M059J (cell line): ENCODE measurements at regions not wholly inside any gene's neighbourhood (a gene's known extent, or its start where the extent isn't known, plus 50 kb on each side); places are given as distances from the start of the nearest gene placed in this dataset.
"Not testable (repeated sequence)": the region's sequence is repeated elsewhere in the genome, so short reads cannot be mapped to it uniquely, and the experiment has no call there.

ENCODE experiments used
- DNase-seq: peaks from one replicate; pipeline ENCODE4 v3.0.0-alpha.2; 2012; ENCODE audit warnings: low read depth

DNA sequence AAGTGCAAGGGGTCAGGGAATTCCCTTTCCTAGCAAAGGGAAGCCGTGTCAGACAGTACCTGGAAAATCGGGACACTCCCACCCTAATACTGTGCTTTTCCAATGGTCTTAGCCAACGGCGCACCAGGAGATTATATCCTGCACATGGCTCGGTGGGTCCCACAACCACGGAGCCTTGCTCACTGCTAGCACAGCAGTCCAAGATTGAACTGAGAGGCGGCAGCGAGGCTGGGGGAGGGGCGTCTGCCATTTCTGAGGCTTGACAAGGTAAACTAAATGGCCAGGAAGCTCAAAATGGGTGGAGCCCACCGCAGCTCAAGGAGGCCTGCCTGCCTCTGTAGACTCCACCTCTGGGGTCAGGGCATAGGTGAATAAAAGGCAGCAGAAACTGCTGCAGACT lies 76.5 kb upstream of the LINC00632 start:
- not testable (repeated sequence) for DNase-seq

DNA sequence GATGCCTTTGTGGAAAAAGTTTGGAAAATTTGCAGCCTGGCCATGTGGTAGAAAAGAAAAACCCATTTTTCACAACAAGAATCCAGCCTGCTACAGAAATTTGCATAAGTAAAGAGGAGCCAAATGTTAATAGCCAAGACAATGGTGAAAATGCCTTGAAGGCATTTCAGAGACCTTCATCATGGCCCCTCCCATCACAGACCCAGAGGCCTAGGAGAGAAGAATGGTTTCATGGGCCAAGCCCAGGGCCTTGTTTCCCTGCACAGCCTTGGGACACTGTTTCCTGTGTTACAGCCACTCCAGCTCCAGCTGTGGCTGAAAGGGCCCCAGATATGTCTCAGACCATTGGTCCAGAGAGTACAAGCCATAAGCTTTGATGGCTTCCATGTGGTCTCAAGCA lies 101.4 kb upstream of the LINC00632 start:
- no peak for DNase-seq

DNA sequence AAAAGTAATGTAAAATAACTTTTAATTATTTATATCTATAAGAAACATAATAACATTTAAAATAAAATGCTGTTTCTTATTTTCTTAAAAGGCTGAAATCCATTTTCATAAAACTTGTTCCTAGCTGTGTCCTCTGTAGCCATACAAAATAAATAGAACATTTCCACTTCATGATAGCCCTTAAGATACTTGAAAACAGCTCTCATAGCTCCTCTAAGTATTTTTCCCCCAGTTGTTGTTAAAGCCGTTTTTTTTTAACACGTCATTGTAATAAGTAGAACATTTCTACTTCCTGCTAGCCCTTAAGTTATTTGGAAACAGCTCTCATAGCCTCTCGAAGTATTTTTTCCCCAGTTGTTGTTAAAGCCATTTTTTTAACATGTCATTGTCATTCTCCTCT lies 97.3 kb upstream of the SOX3 start:
- no peak for DNase-seq

DNA sequence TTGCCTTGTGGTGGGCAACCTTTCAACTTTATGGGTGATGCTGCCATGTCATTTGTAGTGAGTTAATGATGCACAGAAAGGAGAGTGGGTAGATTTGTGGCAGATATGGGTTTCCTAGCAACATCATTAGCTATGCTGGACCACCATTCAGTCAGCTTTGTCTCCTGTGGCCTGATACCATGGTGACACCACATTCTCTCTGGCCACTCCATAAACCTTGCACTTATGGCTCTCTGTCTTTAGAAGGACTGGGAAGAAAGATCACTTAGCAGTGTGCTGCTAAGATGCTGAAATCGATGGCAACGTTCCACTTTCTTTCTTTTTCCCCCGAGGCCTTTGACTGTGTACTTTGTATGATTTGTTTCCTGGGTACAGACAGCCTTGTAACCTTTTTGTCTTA lies 95.0 kb upstream of the SOX3 start:
- DNase-seq, result no peak

DNA sequence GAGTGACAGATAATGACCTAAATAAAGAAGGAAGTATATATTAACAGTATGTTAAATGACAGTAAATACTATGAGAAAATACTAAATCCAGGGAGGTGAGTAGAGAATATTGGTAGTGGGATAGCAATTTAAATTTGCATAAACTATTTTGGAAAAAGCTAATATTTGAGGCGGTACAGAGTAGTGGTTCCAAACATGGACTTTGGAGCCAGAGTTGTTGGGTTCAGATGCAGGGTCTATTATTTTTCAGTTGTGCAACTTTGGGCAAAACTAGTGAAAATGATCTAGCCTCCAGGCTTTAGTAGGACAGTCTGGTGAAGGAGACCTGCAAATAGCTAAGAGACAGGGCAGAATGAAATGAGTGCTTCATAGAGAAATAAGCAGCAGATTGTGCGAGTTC lies 84.8 kb upstream of the SOX3 start:
- DNase-seq, result no peak

DNA sequence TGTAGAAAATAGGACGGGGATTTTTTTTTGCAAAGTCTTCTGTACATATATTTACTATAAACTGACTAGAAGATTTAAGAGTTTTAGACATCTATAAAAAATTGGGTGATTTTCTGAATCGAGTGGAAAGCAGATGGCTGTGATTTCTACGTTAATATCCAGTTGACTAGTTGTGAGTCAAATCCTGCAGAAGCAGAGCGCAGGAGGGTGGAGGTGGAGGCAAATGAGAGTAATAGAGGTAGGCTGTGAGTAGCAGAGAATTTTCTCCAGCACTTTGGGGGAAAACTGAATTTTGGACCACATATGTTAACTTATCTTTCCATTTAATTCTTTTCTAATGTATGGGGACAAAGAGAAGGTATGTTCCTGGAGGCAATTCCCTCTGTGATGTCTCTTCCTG lies 82.1 kb upstream of the SOX3 start:
- no peak for DNase-seq

- DNase-seq, result no peak
Observed at GRCh38 chrX:140580478-140580877, 75.6 kb upstream of the SOX3 start.

GRCh38 chrX:140572724-140573123 lies 67.9 kb upstream of the SOX3 start:
- DNase-seq, result peak; percentile 39

GRCh38 chrX:140563893-140564292 lies 59.0 kb upstream of the SOX3 start:
- no peak for DNase-seq
